ENCODE measurements at regions not wholly inside any gene's neighbourhood (a gene's known extent, or its start where the extent isn't known, plus 50 kb on each side); places are given as distances from the start of the nearest gene placed in this dataset.

DNA sequence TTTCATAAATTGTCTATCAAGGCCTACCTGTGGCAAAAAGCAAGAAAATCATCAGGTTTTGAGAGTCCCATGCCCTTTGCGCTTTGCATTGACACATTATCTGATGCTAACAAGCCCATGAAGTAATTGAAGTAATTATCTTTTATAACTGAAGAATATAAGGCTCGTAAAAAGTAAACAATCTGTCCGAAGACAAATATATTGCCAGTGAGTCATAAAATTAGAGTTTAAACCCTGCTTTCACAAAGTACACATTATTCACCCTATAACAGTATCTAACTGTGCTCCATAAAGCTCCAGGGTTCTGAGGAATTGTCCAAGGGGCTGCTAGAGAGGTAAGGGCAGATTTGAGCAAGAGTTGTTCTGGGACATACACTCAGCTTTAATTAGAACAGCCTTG is 102.3 kb upstream of the PPP1R3A start:
- TF ChIP-seq, protein P1, sequence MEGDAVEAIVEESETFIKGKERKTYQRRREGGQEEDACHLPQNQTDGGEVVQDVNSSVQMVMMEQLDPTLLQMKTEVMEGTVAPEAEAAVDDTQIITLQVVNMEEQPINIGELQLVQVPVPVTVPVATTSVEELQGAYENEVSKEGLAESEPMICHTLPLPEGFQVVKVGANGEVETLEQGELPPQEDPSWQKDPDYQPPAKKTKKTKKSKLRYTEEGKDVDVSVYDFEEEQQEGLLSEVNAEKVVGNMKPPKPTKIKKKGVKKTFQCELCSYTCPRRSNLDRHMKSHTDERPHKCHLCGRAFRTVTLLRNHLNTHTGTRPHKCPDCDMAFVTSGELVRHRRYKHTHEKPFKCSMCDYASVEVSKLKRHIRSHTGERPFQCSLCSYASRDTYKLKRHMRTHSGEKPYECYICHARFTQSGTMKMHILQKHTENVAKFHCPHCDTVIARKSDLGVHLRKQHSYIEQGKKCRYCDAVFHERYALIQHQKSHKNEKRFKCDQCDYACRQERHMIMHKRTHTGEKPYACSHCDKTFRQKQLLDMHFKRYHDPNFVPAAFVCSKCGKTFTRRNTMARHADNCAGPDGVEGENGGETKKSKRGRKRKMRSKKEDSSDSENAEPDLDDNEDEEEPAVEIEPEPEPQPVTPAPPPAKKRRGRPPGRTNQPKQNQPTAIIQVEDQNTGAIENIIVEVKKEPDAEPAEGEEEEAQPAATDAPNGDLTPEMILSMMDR (IDR thresholded peaks at IDR 0.05; ENCODE audit: low read depth, low read length): no peak
- TF ChIP-seq POLR2A (IDR thresholded peaks at IDR 0.05; ENCODE audit: extremely low read depth, insufficient read length): no peak
- TF ChIP-seq, protein P2, sequence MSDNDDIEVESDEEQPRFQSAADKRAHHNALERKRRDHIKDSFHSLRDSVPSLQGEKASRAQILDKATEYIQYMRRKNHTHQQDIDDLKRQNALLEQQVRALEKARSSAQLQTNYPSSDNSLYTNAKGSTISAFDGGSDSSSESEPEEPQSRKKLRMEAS (IDR thresholded peaks at IDR 0.05; ENCODE audit: low read depth, low read length): no peak
- TF ChIP-seq MYC (IDR thresholded peaks at IDR 0.05; ENCODE audit: low read depth, low read length): no peak

All from NB4 (cell line).